ENCODE measurements at regions not wholly inside any gene's neighbourhood (a gene's known extent, or its start where the extent isn't known, plus 50 kb on each side); places are given as distances from the start of the nearest gene placed in this dataset.

DNA sequence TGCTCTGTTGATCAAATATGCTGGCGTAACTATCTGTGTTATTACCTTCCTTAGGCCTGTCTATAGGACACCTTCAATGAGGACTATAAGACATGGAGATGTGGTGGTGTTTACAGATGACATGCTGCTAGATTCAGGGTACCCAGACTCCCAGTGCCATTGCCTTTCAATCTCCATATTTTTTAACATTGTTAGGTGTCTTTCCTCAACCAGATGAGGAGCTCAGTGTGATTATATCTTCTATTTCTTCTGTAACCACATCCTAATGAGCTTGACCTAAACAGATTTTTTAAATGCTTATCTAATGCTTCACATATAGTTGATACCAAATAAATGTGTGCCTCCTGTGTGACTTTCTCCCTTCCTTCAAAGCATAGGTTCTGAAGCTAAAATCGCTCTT is 730.1 kb upstream of the NR2F2 start:
- H3K4me3 ChIP-seq (replicated peaks; ENCODE audit: insufficient read depth, low read length) = no peak overlapping the region
- no peak for DNase-seq (ENCODE audit: low read depth in 1 of 2, low spot score in 1 of 2)
- no peak for TF ChIP-seq POLR2AphosphoS5 (IDR thresholded peaks at IDR 0.05; ENCODE audit: low read depth)
- no peak for TF ChIP-seq GABPA (IDR thresholded peaks at IDR 0.05; ENCODE audit: low read depth)
- TF ChIP-seq SPI1 (IDR thresholded peaks at IDR 0.05; ENCODE audit: borderline replicate concordance, low read depth) = no peak
- TF ChIP-seq, protein P1, sequence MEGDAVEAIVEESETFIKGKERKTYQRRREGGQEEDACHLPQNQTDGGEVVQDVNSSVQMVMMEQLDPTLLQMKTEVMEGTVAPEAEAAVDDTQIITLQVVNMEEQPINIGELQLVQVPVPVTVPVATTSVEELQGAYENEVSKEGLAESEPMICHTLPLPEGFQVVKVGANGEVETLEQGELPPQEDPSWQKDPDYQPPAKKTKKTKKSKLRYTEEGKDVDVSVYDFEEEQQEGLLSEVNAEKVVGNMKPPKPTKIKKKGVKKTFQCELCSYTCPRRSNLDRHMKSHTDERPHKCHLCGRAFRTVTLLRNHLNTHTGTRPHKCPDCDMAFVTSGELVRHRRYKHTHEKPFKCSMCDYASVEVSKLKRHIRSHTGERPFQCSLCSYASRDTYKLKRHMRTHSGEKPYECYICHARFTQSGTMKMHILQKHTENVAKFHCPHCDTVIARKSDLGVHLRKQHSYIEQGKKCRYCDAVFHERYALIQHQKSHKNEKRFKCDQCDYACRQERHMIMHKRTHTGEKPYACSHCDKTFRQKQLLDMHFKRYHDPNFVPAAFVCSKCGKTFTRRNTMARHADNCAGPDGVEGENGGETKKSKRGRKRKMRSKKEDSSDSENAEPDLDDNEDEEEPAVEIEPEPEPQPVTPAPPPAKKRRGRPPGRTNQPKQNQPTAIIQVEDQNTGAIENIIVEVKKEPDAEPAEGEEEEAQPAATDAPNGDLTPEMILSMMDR (IDR thresholded peaks at IDR 0.05; ENCODE audit: insufficient read depth, low read length) = no peak
- TF ChIP-seq, protein P2, sequence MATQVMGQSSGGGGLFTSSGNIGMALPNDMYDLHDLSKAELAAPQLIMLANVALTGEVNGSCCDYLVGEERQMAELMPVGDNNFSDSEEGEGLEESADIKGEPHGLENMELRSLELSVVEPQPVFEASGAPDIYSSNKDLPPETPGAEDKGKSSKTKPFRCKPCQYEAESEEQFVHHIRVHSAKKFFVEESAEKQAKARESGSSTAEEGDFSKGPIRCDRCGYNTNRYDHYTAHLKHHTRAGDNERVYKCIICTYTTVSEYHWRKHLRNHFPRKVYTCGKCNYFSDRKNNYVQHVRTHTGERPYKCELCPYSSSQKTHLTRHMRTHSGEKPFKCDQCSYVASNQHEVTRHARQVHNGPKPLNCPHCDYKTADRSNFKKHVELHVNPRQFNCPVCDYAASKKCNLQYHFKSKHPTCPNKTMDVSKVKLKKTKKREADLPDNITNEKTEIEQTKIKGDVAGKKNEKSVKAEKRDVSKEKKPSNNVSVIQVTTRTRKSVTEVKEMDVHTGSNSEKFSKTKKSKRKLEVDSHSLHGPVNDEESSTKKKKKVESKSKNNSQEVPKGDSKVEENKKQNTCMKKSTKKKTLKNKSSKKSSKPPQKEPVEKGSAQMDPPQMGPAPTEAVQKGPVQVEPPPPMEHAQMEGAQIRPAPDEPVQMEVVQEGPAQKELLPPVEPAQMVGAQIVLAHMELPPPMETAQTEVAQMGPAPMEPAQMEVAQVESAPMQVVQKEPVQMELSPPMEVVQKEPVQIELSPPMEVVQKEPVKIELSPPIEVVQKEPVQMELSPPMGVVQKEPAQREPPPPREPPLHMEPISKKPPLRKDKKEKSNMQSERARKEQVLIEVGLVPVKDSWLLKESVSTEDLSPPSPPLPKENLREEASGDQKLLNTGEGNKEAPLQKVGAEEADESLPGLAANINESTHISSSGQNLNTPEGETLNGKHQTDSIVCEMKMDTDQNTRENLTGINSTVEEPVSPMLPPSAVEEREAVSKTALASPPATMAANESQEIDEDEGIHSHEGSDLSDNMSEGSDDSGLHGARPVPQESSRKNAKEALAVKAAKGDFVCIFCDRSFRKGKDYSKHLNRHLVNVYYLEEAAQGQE (IDR thresholded peaks at IDR 0.05; ENCODE audit: insufficient replicate concordance, low read depth) = no peak
- no peaks in the 10 kb centered on the region for H3K27me3 ChIP-seq (ENCODE audit: insufficient read depth, poor library complexity, severe bottlenecking)
- no peak overlapping the region for H3K27ac ChIP-seq (replicated peaks)

DNA sequence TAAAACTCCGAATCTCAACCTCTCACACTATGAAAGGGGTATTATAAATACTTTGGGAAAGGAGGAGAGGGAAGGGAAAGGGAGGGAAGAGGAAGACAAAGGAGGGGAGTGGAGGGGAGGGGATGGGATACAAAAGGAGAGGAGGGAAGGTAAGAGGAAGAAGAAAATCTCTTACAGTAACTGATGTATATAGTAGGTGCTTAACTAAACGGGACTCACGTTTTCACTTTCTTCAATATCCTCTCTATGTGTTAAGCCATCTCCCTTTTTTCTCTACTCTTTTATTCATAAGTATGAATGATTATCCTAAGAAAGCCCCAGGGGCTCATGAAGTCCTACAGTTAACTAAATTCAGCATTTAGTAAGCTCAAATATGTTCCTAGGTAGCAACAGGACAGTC is 729.6 kb upstream of the NR2F2 start:
- TF ChIP-seq, protein P2 (IDR thresholded peaks at IDR 0.05; ENCODE audit: insufficient replicate concordance, low read depth) = no peak
- no peak for TF ChIP-seq GABPA (IDR thresholded peaks at IDR 0.05; ENCODE audit: low read depth)
- TF ChIP-seq, protein P1 (IDR thresholded peaks at IDR 0.05; ENCODE audit: insufficient read depth, low read length) = no peak
- TF ChIP-seq SPI1 (IDR thresholded peaks at IDR 0.05; ENCODE audit: borderline replicate concordance, low read depth) = no peak
- no peak for TF ChIP-seq POLR2AphosphoS5 (IDR thresholded peaks at IDR 0.05; ENCODE audit: low read depth)
- no peaks in the 10 kb centered on the region for H3K27me3 ChIP-seq (ENCODE audit: insufficient read depth, poor library complexity, severe bottlenecking)
- H3K4me3 ChIP-seq (replicated peaks; ENCODE audit: insufficient read depth, low read length) = no peak overlapping the region
- H3K27ac ChIP-seq (replicated peaks) = no peak overlapping the region
- no peak for DNase-seq (ENCODE audit: low read depth in 1 of 2, low spot score in 1 of 2)

DNA sequence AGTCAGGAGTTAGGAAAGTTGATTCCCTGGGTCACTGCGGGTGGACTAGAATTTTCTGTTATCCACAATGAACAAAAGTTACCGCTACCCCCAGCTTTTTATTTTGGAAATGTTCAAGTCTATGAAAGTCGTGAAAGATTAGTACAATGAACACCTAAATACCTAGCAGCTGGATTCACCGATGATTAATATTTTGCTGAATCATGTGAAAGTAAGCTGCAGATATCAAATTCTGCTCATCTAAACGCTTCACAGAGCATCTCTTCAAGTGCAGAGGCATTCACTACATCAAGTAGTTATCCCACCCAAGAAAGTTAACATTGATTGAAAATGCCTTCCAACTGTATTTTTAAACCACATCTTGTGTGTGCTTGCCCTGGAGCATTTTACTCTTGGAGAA is 729.0 kb upstream of the NR2F2 start:
- TF ChIP-seq, protein P2 (IDR thresholded peaks at IDR 0.05; ENCODE audit: insufficient replicate concordance, low read depth) = no peak
- TF ChIP-seq, protein P1 (IDR thresholded peaks at IDR 0.05; ENCODE audit: insufficient read depth, low read length) = no peak
- no peak for TF ChIP-seq POLR2AphosphoS5 (IDR thresholded peaks at IDR 0.05; ENCODE audit: low read depth)
- TF ChIP-seq GABPA (IDR thresholded peaks at IDR 0.05; ENCODE audit: low read depth) = no peak
- no peak for TF ChIP-seq SPI1 (IDR thresholded peaks at IDR 0.05; ENCODE audit: borderline replicate concordance, low read depth)

More for the DNA sequence above, 729.0 kb upstream of the NR2F2 start:
- no peak for DNase-seq (ENCODE audit: low read depth in 1 of 2, low spot score in 1 of 2)
- Histone ChIP-seq H3K4me3 (replicated peaks; ENCODE audit: insufficient read depth, low read length) (no peak overlapping the region), H3K27me3 (ENCODE audit: insufficient read depth, poor library complexity, severe bottlenecking) (no peaks in the 10 kb centered on the region), H3K27ac (replicated peaks) (no peak overlapping the region)
